22Rv1 (cell line): ENCODE measurements at regions not wholly inside any gene's neighbourhood (a gene's known extent, or its start where the extent isn't known, plus 50 kb on each side); places are given as distances from the start of the nearest gene placed in this dataset.

Experiments used
- H3K27ac ChIP-seq: fragments of 450-650 bp; 2 replicates; pipeline ENCODE4 v1.5.1; 2017
- CTCF ChIP-seq: fragments of 450-650 bp; IDR thresholded peaks from 2 replicates; pipeline ENCODE4 v1.5.1; 2017; ENCODE audit warnings: mild to moderate bottlenecking
- ZFX ChIP-seq: fragments of 450-650 bp; IDR thresholded peaks from 2 replicates; pipeline ENCODE4 v1.6.1; 2017; ENCODE audit warnings: antibody characterized with exemption, borderline replicate concordance

GRCh38 chr13:106260352-106260751 lies 275.1 kb downstream of the EFNB2 start:
- no peak for TF ChIP-seq CTCF
- TF ChIP-seq ZFX: no peak
- H3K27ac ChIP-seq: no peak overlapping the region

GRCh38 chr13:106259928-106260327 lies 275.5 kb downstream of the EFNB2 start:
- no peak for TF ChIP-seq ZFX
- no peak for TF ChIP-seq CTCF
- no peak overlapping the region for H3K27ac ChIP-seq

- no peak overlapping the region for H3K27ac ChIP-seq
- TF ChIP-seq CTCF: no peak
- TF ChIP-seq ZFX: no peak
Observed at GRCh38 chr13:106246666-106247188, 288.7 kb downstream of the EFNB2 start.

GRCh38 chr13:106246242-106246641 lies 289.2 kb downstream of the EFNB2 start:
- TF ChIP-seq CTCF (no peak), ZFX (no peak)
- no peak overlapping the region for H3K27ac ChIP-seq

GRCh38 chr13:106243011-106243565 lies 292.4 kb downstream of the EFNB2 start:
- no peak overlapping the region for H3K27ac ChIP-seq
- TF ChIP-seq ZFX: no peak

GRCh38 chr13:106241974-106242953 lies 293.2 kb downstream of the EFNB2 start:
- TF ChIP-seq ZFX (no peak), CTCF (no peak)
- no peak overlapping the region for H3K27ac ChIP-seq

GRCh38 chr13:106238690-106239089 lies 296.8 kb downstream of the EFNB2 start:
- TF ChIP-seq CTCF (no peak), ZFX (no peak)
- H3K27ac ChIP-seq: no peak overlapping the region
